Astrocyte of the spinal cord (primary cell): ENCODE measurements at regions not wholly inside any gene's neighbourhood (a gene's known extent, or its start where the extent isn't known, plus 50 kb on each side); places are given as distances from the start of the nearest gene placed in this dataset.

Experiments used
- DNase-seq: peaks from one replicate; pipeline ENCODE4 v3.0.0; 2011; ENCODE audit warnings: low read depth, low spot score
- H3K4me3 ChIP-seq: 2 replicates; pipeline ENCODE4 v1.5.1; 2011; ENCODE audit warnings: low read depth, mild to moderate bottlenecking, low read length, moderate library complexity
- CTCF ChIP-seq: IDR thresholded peaks from 2 replicates; pipeline ENCODE4 v1.5.1; 2012; ENCODE audit warnings: low read depth, mild to moderate bottlenecking, low read length, inconsistent platforms
- in situ Hi-C: cut with HindIII; loops from 2 replicates; pipeline ENCODE4 v1.10.0; 2017; ENCODE audit warnings: low sequenced_read_pairs

GRCh38 chr18:46407486-46408166, 249.4 kb downstream of the LOXHD1 start:
- no peak for TF ChIP-seq CTCF
- in situ Hi-C loops, result no loop called here
- DNase-seq, result peak; percentile 25
- no peak overlapping the region for H3K4me3 ChIP-seq

DNA sequence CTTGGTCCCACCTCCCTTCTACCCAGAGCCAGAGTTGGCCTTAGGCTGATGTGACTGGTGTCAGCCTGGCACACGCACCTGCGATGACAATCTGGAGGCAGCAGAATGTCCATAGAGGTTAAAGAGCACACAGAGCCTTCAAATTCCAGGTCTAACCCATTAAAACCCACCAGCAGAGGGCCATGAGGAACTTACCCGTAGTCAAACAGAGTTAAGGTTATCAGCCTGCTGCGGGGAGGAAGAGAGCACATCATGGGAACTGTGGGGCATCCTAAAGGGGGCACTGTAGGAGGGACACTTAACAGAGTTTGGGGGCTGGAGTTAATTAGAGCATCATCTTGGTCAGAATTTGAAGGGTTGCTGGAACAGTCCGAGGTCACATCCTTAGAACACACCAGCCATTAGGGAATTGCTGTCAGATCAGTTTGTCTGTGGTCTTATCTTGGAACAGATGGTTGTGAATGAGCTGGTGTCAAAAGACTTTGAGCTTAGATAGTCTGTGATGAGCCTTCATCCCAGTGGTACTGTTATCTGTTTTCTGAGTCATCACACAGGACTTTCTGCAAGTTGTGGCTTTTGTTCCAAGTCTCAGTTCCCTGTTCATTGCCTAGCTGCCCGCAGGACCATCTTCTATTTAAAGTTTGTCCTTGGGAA, 248.6 kb downstream of the LOXHD1 start:
- in situ Hi-C loops, result no loop called here
- no peak for TF ChIP-seq CTCF
- no peak for DNase-seq

DNA sequence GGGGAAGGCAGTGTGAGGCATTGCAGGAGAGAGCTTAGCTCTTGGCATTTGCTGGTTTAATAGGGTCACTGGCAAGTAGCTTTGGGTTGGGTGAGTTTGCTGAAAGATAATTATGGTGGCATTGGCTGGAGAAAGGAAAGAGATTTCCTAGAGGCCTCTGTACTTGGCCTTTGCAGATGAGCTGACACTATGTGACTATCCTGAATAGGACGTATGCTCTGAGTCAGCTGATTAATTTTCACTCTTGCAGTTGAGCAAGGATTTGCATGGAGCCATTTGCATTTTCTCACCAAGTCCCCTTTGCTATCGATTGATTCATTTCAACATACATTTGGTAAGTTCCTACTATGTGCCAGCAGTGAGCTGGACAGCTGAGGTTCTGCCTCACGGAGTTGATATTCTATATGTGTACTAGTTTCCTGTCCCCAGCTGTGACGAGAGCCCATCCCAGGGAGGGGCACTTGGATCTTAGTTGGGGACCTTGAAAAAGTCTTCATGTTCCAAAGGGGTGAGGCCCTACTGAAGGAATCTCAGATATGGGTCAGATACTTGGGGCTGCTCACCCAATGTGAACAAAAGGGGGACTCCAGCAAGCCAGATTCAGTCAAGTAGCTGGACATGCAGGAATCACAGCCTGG, 245.7 kb downstream of the LOXHD1 start:
- TF ChIP-seq CTCF, result no peak
- no peak for DNase-seq
- no peak overlapping the region for H3K4me3 ChIP-seq
- in situ Hi-C loops, result no loop called here

More for the DNA sequence above, 248.6 kb downstream of the LOXHD1 start:
- no peak overlapping the region for H3K4me3 ChIP-seq

DNA sequence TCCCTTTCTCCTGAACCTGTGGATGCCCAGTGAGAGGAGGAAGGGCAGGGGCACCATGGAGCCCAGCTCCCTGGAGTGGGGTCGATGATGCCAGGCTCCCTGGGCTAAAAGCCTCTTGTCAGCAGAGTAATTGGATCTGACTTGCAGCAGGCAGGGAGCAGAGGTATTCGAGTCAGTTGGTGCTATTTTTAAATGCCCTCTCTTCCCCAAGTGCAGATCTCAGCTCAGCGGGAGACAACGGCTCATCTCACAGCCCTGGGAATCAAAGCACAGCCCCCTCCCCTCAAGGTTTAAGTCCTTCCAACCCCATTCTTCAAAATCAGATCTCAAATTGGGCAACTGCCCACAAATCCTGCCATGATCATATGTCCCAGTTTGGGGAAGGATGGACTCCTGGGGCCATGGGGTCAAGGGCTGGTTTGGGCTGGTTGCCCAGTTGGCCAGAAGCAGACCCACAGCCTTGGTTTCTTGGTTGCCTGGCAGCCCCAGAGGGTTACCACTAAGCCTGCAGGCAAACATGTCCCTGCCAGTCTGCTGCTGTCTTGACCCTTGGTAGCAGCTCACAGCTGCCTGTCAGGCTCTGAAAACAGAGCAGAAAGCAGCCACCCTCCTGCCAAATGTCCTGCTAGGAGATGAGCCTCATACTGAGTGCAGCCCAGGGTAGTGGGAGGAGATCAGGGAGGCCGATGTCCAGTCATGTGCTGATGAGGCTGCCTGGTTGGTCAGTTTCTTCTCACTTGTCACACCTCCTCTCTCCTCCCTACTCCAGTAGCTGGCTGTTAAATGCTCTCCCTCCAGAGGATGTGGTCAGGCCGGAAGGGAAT, 244.9 kb downstream of the LOXHD1 start:
- in situ Hi-C loops, result no loop called here
- DNase-seq, result peak; percentile 44
- no peak for TF ChIP-seq CTCF
- no peak overlapping the region for H3K4me3 ChIP-seq

DNA sequence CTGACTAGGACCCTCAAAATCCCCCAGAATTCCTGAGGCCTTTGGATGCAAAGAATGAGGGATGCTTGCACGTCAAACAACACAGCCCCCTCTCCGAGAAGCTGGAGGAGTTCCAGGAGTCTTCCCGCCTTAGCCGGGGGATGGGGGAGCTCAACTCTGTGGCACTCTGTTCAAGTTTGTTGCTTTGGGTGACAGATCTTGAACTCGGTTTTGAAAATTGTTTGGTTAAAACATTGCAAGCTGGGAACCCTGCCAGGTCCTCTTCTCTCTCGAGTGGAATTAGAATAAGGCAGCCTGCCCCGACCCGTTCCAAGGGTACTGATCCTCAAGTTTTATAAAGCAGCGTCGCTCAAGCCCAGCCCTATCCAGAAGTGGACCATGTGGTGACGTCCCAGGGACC, 244.1 kb downstream of the LOXHD1 start:
- in situ Hi-C loops, result no loop called here
- H3K4me3 ChIP-seq, result no peak overlapping the region
- TF ChIP-seq CTCF, result no peak
- DNase-seq, result no peak

GRCh38 chr18:46413684-46414083, 243.3 kb downstream of the LOXHD1 start:
- no peak for TF ChIP-seq CTCF
- no peak overlapping the region for H3K4me3 ChIP-seq
- peak; percentile 8 for DNase-seq
- in situ Hi-C loops, result no loop called here
